A549 (cell line): ENCODE measurements at regions not wholly inside any gene's neighbourhood (a gene's known extent, or its start where the extent isn't known, plus 50 kb on each side); places are given as distances from the start of the nearest gene placed in this dataset.

Source experiments
- ATAC-seq, 2 experiments: fragments of 200-7000 bp in 1 of 2; fragments of >200 bp in 1 of 2; cut with Nextera tagmentation in 1 of 2; cut with Tn5 transposase in 1 of 2; 3 replicates each; pipeline versions ENCODE4 v1.8.0 to v1.9.1; 2018 to 2020; ENCODE audit warnings: mild to moderate bottlenecking in 1 of 2, moderate library complexity in 1 of 2
- CTCF ChIA-PET: fragments of 300-600 bp; sonication (Branson Sonifier 250); formaldehyde crosslinking; extraction: SDS; loops from one replicate; lab custom pipeline; 2021; ENCODE audit warnings: antibody characterized with exemption, inconsistent platforms; lab: Yijun Ruan, JAX
- POLR2A ChIA-PET: fragments of 350-600 bp; formaldehyde crosslinking; extraction: SDS; loops from one replicate; lab custom pipeline; 2021; ENCODE audit warnings: antibody characterized with exemption, inconsistent platforms; lab: Yijun Ruan, JAX
- DNase-seq, 2 experiments: peaks; one replicate each; pipeline versions ENCODE4 v3.0.0 to v3.0.0-alpha.2; 2011 to 2016; ENCODE audit warnings: low read depth in 1 of 2, low spot score in 1 of 2
- FAIRE-seq: peaks from 2 replicates; lab custom pipeline; 2011; peaks lifted over from hg19 to GRCh38; lab: Jason Lieb, UNC
- H3K27ac ChIP-seq, 2 experiments: fragments of >200 bp; sonication (Bioruptor Twin); formaldehyde crosslinking; 3 replicates each; pipeline ENCODE4 v1.5.1; 2016 to 2017
- H3K4me1 ChIP-seq: fragments of >200 bp; sonication (Bioruptor Twin); formaldehyde crosslinking; 3 replicates; pipeline ENCODE4 v1.6.1; 2016
- H3K4me2 ChIP-seq: fragments of >200 bp; sonication (Bioruptor Twin); formaldehyde crosslinking; 3 replicates; pipeline ENCODE4 v1.6.1; 2016
- H3K4me3 ChIP-seq: fragments of >200 bp; sonication (Bioruptor Twin); formaldehyde crosslinking; 3 replicates; pipeline ENCODE4 v1.5.1; 2016
- H3K9me3 ChIP-seq: fragments of >200 bp; sonication (Bioruptor Twin); formaldehyde crosslinking; 3 replicates; pipeline ENCODE4 v1.6.1; 2016
- BHLHE40 ChIP-seq: IDR thresholded peaks from 2 replicates; pipeline ENCODE4 v1.6.1; 2012; ENCODE audit warnings: low read depth, low read length, inconsistent platforms
- CBX2 ChIP-seq: fragments of 200-600 bp; sonication (generic); IDR thresholded peaks from 2 replicates; pipeline ENCODE4 v1.6.1; 2016; ENCODE audit warnings: low read depth, mild to moderate bottlenecking, borderline replicate concordance
- CBX8 ChIP-seq: fragments of 200-600 bp; sonication (generic); IDR thresholded peaks from 2 replicates; pipeline ENCODE4 v1.6.1; 2016
- CEBPB ChIP-seq, 2 experiments: fragments of >200 bp in 1 of 2; sonication (Bioruptor Twin) in 1 of 2; formaldehyde crosslinking in 1 of 2; IDR thresholded peaks; 2 replicates each; pipeline ENCODE4 v1.6.1; 2012 to 2016
- EHF ChIP-seq: fragments of 250-450 bp; sonication (Bioruptor Pico); IDR thresholded peaks from 2 replicates; pipeline ENCODE4 v1.5.0; 2020; ENCODE audit warnings: mild to moderate bottlenecking
- ELK1 ChIP-seq: fragments of 150-350 bp; IDR thresholded peaks from 2 replicates; pipeline ENCODE4 v1.6.1; 2014; ENCODE audit warnings: low read depth, mild to moderate bottlenecking, low read length
- FOXS1 ChIP-seq: fragments of 250-450 bp; sonication (Bioruptor Pico); IDR thresholded peaks from 2 replicates; pipeline ENCODE4 v1.5.0; 2020; ENCODE audit warnings: mild to moderate bottlenecking, moderate library complexity
- HMGXB4 ChIP-seq: fragments of 250-450 bp; sonication (Bioruptor Pico); IDR thresholded peaks from 2 replicates; pipeline ENCODE4 v1.5.0; 2021; ENCODE audit warnings: mild to moderate bottlenecking, moderate library complexity, borderline replicate concordance
- JUNB ChIP-seq: fragments of >200 bp; sonication (Bioruptor Twin); formaldehyde crosslinking; IDR thresholded peaks from 2 replicates; pipeline ENCODE4 v1.6.1; 2016
- KDM1A ChIP-seq: fragments of 200-600 bp; sonication (generic); IDR thresholded peaks from 2 replicates; pipeline ENCODE4 v1.6.1; 2016; ENCODE audit warnings: low read depth, mild to moderate bottlenecking
- MAFK ChIP-seq: fragments of 450-650 bp; IDR thresholded peaks from 2 replicates; pipeline ENCODE4 v1.6.1; 2014; ENCODE audit not compliant: partially characterized antibody
- PBX3 ChIP-seq: IDR thresholded peaks from 2 replicates; pipeline ENCODE4 v1.6.1; 2012
- POLR2AphosphoS2 ChIP-seq: conservative IDR thresholded peaks from 2 replicates; pipeline ENCODE4 v1.6.1; 2012; ENCODE audit warnings: low read length, improper control_type of control experiment, inconsistent platforms
- RAD21 ChIP-seq, 2 experiments: fragments of >200 bp in 1 of 2; sonication (Bioruptor Twin) in 1 of 2; formaldehyde crosslinking in 1 of 2; IDR thresholded peaks in 1 of 2; conservative IDR thresholded peaks in 1 of 2; 2 replicates in 1 of 2; 3 replicates in 1 of 2; pipeline ENCODE4 v1.6.1; 2012 to 2018; ENCODE audit warnings: inconsistent platforms in 1 of 2
- REST ChIP-seq: fragments of 200-600 bp; sonication (generic); IDR thresholded peaks from 2 replicates; pipeline ENCODE4 v1.6.1; 2016; ENCODE audit warnings: antibody characterized with exemption, mild to moderate bottlenecking, moderate library complexity
- USF2 ChIP-seq: fragments of 450-650 bp; IDR thresholded peaks from 2 replicates; pipeline ENCODE4 v1.6.1; 2014; ENCODE audit warnings: antibody characterized with exemption
- ZFP36 ChIP-seq: fragments of 450-650 bp; IDR thresholded peaks from 2 replicates; pipeline ENCODE4 v1.6.1; 2014; ENCODE audit warnings: borderline replicate concordance; ENCODE audit not compliant: partially characterized antibody
- WGBS: methylation state at CpG from one replicate; pipeline ENCODE4 v1.1.6; 2017; ENCODE audit errors: missing lambda C conversion rate; 5-methylcytosine and 5-hydroxymethylcytosine counted together

GRCh38 chr11:90704510-90704909, 481.7 kb upstream of the CHORDC1 start (continued):
- TF ChIP-seq PBX3 (no peak), POLR2AphosphoS2 (no peak)

GRCh38 chr11:90701716-90702115, 478.9 kb upstream of the CHORDC1 start:
- FAIRE-seq: no peak
- no peak for TF ChIP-seq CEBPB (IDR thresholded peaks at IDR 0.05)
- no peak for TF ChIP-seq REST
- TF ChIP-seq POLR2AphosphoS2: no peak
- no peak for TF ChIP-seq FOXS1 (CRISPR knock-in tag)
- TF ChIP-seq USF2: no peak
- no peak for TF ChIP-seq JUNB
- DNase-seq: no peak
- Histone ChIP-seq H3K4me3 (no peak overlapping the region), H3K4me2 (no peak overlapping the region), H3K27ac (no peak overlapping the region), H3K9me3 (no peaks in the 10 kb centered on the region), H3K4me1 (no peaks in the 10 kb centered on the region)
- ChIA-PET CTCF (no interaction called here), POLR2A (no interaction called here)
- 47% methylated on average over 2 of the region's 2 CpGs for WGBS
- no peak for ATAC-seq

GRCh38 chr11:90700789-90701439, 478.1 kb upstream of the CHORDC1 start:
- H3K4me2 ChIP-seq: no peak overlapping the region
- no peak for ATAC-seq
- TF ChIP-seq ZFP36 (no peak), CBX8 (no peak), KDM1A (no peak), JUNB (no peak), BHLHE40 (no peak), CBX2 (no peak), RAD21 (conservative IDR thresholded peaks at IDR 0.05 in 1 of 2, IDR thresholded peaks at IDR 0.05 in 1 of 2) (no peak), MAFK (no peak), HMGXB4 (CRISPR knock-in tag) (no peak), ELK1 (no peak), EHF (CRISPR knock-in tag) (no peak), FOXS1 (CRISPR knock-in tag) (no peak), PBX3 (no peak)
- TF ChIP-seq, all 56 proteins: peak for 0
- 16% methylated on average over 4 of the region's 4 CpGs for WGBS
- Histone ChIP-seq H3K27ac (no peak overlapping the region), H3K9me3 (no peaks in the 10 kb centered on the region), H3K4me1 (no peaks in the 10 kb centered on the region), H3K4me3 (no peak overlapping the region)
- DNase-seq (no peak), FAIRE-seq (no peak)
- CTCF ChIA-PET: no interaction called here
- POLR2A ChIA-PET: no interaction called here
